DMS79 treated with DMSO at 0.1 percent for 48 hours (cell line): ENCODE measurements at regions not wholly inside any gene's neighbourhood (a gene's known extent, or its start where the extent isn't known, plus 50 kb on each side); places are given as distances from the start of the nearest gene placed in this dataset.
"Not testable (repeated sequence)": the region's sequence is repeated elsewhere in the genome, so short reads cannot be mapped to it uniquely, and the experiment has no call there.

ENCODE experiments used
- DNase-seq: peaks from one replicate; lab custom pipeline; 2025; lab: John Stamatoyannopoulos, UW

- no peak for DNase-seq
Measured at GRCh38 chr3:75320369-75320768, 343.8 kb upstream of the FRG2C start.

DNA sequence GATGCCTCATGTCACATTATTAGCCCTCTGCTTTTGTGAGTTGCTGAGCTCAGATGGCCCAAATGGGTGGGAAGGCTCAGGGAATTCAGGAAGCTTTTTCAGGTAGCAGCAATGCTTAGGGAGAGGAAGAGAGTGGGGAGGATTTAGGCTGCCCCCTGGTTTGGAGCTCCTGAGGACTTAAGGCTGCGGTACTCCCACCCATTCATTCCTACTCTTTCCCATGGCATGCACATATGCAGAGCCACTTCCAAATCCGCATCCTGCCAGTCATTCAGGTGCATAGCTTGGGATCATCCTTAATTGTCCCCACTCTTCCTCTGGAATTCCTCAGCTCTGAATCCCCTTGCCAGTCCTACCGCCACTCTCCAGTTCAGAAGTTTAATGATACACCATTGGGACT is 343.1 kb upstream of the FRG2C start:
- DNase-seq = no peak

- DNase-seq = not testable (repeated sequence)
Measured at GRCh38 chr3:75323936-75324335, 340.2 kb upstream of the FRG2C start.

- DNase-seq = no peak
Measured at GRCh38 chr3:75325716-75326115, 338.4 kb upstream of the FRG2C start.

DNA sequence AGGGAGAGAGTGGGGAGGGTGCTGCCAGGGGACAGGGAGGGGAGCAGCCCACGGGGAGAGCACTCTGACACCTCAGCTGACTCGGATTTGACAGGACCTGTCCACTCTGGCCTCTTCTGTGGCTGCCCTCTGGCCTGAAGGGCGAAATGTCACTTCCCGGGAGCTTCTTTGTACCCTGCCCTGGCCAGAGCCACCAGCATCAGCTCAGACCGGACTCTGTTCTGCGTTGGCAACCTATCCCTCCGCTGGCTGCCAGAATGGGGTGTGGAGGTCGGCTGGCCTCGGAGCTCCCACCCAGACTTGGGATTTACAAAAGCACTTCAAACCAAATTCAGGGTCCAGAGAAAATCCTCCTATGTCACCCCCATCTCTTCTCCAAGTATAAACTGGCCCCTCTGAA is 336.7 kb upstream of the FRG2C start:
- DNase-seq = no peak

DNA sequence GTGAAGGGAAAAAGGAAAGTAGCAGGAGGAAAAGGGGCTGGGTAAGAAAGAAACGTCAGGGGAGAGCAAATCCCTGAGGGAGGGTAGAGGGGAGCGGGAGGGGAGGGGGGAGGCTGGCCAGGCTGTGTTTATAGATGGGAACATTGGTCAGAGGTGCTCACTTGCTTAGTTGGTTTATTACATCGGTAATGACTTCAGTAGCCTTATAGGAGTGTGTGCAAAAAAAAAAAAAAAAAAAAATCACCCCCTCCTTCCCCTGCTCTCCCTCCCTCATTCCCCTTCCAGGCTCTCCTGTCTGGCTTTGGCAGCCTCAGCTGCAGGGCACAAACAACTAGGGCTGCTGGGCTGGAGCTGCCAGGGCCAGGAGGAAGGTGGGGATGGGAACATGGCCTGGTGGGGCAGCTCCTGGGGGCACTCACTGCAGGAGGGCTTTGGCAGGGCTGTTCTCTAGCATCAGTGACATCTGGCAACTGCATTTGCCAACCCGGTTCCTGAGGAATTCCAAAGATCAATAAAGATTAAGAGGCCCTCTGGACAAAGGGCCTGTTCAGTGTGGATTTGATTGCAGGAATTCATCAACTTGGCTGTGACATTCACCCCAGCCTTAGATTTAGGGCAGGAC is 334.5 kb upstream of the FRG2C start:
- no peak for DNase-seq

- DNase-seq = not testable (repeated sequence)
Measured at GRCh38 chr3:75330446-75330845, 333.7 kb upstream of the FRG2C start.

DNA sequence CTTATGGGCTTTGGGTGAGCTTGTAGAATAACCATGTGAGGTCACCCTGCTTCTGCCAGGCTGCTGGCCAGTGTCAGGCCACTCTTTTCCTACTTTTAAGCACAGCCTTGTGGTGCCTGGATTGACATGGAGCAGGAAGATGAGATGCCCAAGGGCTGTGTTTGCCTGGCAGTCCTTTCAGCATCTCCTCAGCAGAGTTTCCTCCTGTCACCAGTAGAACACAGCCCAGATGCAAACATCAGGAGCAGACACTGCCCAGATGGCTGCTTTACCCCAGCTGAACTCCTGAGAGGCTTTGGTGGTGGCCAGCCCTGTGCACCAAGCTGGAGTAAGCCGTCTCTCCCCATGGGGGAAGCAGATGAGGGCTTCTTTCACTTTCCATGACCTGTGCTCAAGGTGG is 332.0 kb upstream of the FRG2C start:
- DNase-seq = not testable (repeated sequence)

GRCh38 chr3:75332794-75333193 is 331.3 kb upstream of the FRG2C start:
- DNase-seq = no peak

DNA sequence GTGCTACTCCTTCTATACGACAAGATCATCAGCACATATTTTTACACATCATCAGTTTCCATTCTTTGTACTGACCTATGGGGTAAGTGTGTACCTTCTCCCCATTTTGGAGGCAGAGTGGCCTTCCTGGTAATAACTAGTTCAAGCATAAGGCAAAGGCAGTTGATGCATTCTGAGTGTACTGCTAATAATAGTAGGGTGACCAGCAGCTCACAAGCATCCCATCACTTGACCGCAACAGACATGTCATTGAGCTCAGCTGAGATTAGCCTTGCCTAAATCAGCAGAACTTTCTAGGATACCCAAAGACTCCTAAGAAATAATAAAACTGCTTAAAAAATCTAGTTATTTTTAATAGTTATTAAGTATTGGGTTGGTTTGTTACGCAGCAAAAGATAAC is 329.8 kb upstream of the FRG2C start:
- no peak for DNase-seq

- no peak for DNase-seq
Measured at GRCh38 chr3:75337226-75337900, 326.8 kb upstream of the FRG2C start.

- DNase-seq = no peak
Measured at GRCh38 chr3:75338342-75338741, 325.8 kb upstream of the FRG2C start.

DNA sequence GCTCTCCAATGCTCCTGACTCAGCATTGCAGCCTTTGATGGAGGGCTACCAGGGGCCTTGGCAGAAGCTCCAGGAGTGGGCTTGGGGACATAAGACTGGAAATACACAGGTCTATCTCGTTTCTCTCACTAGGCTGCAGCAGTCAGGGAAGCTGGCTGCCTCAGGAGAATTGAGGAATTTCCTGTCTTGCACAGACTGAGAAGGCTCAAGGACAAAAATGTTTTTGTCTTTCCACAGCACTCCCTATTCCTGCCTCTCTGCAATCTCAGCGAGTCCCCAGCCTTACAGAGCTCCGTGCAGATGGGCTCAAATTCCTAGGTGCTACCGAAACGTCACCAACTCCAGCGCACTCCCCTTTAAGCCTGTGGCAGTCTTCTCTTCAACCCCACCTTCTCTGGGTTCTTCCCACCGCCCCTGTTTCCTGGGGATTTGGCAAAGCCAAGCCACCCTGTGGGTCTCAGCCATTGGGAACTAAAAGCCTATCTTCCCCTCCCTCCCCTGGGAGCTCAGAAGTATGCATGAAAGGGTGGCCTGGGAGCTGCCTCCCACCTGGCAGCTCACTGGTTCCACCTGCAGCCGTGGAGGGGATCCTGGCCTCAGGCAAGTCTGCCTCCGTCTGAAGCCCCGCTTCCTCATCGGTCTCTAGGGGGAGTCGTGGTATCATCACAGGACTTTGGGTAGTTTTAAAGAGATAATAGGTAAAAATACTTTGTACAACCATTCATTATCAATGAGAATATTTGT is 322.6 kb upstream of the FRG2C start:
- DNase-seq = no peak

DNA sequence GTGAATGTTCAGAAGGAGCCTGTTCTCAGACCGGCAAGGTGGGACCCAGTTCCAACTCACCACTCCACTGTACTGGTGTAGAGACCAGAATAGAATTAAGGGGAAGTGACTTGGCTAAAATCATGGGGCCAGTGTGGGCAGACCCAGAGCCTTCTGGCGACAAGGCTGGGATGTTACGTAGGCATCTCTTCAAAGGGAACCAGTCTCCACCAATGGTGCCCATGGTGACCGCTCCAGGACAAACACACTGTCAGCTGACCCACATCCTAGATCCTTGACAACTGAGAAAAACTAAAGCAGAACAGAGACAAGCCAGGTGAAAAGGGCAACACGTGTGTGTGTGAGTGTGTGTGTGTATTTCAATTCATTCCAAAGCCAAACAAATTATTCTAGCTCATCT is 321.7 kb upstream of the FRG2C start:
- no peak for DNase-seq

GRCh38 chr3:75350536-75350935 is 313.6 kb upstream of the FRG2C start:
- not testable (repeated sequence) for DNase-seq

- peak; percentile 56 for DNase-seq
Measured at GRCh38 chr3:75362086-75362784, 301.9 kb upstream of the FRG2C start.

DNA sequence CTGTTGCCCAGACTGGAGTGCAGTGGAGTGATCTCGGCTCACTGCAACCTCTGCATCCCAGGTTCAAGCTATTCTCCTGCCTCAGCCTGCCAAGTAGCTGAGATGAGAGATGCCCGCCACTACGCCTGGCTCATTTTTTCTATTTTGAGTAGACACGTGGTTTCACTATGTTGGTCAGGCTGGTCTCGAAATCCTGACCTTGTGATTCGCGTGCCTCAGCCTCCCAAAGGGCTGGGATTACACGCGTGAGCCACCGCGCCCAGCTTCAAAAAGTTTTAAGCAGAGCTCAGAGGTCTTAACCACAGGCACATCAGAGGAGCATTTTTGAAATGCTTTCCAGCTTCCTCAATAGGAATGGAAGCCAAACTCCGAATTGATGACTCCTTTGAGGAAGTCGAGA is 291.2 kb upstream of the FRG2C start:
- DNase-seq = not testable (repeated sequence)

GRCh38 chr3:75379840-75380239 is 284.3 kb upstream of the FRG2C start:
- not testable (repeated sequence) for DNase-seq

GRCh38 chr3:75380276-75380771 is 283.8 kb upstream of the FRG2C start:
- DNase-seq = no peak

- not testable (repeated sequence) for DNase-seq
Measured at GRCh38 chr3:75384016-75384415, 280.1 kb upstream of the FRG2C start.

DNA sequence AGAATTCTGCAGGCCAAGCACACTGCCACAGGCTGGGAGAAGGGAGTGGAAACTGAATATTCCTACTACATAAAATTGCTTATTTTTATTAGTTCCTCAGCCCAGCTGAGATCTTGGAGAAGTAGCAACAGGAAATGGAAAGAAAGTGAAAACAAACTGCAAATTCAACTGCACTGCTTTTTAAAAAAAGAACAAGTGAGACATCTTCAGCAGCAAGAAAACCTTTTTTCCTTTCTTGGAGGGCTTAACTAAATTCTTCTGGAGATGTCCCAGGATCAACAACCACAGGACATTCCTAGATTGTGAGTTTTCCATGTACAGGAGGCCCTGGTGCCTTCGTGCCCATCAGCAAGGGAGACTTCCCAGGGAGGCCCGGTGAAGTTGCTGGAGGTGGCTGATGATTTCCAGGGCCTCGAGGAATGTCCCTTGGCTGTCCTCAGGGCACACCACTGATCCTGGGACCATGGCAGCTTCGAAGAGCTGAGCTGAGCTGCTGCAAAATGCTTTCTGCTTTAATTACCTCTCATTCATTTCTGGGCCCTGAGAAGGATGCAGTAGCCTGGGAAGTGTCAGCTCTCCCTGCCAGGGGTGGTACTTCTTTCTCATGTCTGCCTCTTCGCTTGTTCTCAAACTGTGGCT is 275.5 kb upstream of the FRG2C start:
- not testable (repeated sequence) for DNase-seq

DNA sequence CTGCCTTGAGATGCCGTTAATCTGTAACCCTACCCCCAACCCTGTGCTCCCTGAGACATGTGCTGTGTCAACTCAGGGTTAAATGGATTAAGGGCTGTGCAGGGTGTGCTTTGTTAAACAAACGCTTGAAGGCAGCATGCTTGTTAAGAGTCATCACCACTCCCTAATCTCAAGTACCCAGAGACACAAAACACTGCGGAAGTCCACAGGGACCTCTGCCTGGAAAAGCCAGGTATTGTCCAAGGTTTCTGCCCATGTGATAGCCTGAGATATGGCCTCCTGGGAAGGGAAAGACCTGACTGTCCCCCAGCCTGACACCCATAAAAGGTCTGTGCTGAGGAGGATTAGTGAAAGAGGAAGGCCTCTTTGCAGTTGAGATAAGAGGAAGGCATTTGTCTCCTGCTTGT is 270.8 kb upstream of the FRG2C start:
- peak; percentile 1 for DNase-seq
